Sigmoid colon (tissue), 4 donors: ENCODE measurements at regions not wholly inside any gene's neighbourhood (a gene's known extent, or its start where the extent isn't known, plus 50 kb on each side); places are given as distances from the start of the nearest gene placed in this dataset.

Source experiments
- CTCF ChIP-seq, 4 experiments: fragments of 450-650 bp in 3 of 4; fragments of 200-600 bp in 1 of 4; IDR thresholded peaks; one replicate each; pipeline ENCODE4 v1.5.1; 2016 to 2019; ENCODE audit warnings: antibody characterized with exemption in 4 of 4, mild to moderate bottlenecking in 3 of 4, moderate library complexity in 2 of 4
- EP300 ChIP-seq, 4 donors: sonication (generic); formaldehyde crosslinking; IDR thresholded peaks; one replicate each; pipeline ENCODE4 v1.6.1; 2017; ENCODE audit warnings: antibody characterized with exemption in 4 of 4
- POLR2A ChIP-seq, 2 donors: fragments of 450-650 bp; IDR thresholded peaks; one replicate each; pipeline ENCODE4 v1.6.1; 2016; ENCODE audit warnings: antibody characterized with exemption in 2 of 2, mild to moderate bottlenecking in 2 of 2, moderate library complexity in 2 of 2
- POLR2AphosphoS5 ChIP-seq, 4 donors: sonication (generic); formaldehyde crosslinking; IDR thresholded peaks; one replicate each; pipeline ENCODE4 v1.6.1; 2017; ENCODE audit warnings: antibody characterized with exemption in 4 of 4

DNA sequence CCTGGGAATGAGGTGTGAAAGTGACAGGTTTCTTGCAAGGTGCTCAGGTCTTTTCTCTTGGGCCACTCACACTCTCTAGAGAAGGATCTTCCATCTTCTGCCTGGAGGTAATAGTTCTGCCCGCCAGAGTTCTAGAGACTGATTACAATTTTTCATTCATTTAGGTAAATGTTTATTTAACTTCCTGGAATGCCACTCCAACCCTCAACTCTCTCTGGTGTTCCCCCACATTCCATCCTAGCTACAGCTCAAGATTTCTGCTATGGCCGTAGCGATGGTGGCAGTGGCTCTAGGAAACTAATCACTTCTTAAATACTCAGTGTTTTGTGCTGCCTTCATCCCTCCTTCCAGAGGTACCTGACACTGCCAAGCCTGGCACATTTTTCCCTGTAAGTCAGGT is 174.6 kb downstream of the WDR11 start:
- TF ChIP-seq CTCF (IDR thresholded peaks at IDR 0.05), result no peak
- TF ChIP-seq POLR2AphosphoS5 (IDR thresholded peaks at IDR 0.05), result no peak
- TF ChIP-seq POLR2A (IDR thresholded peaks at IDR 0.05), result no peak
- TF ChIP-seq EP300 (IDR thresholded peaks at IDR 0.05), result no peak
